ENCODE measurements at regions not wholly inside any gene's neighbourhood (a gene's known extent, or its start where the extent isn't known, plus 50 kb on each side); places are given as distances from the start of the nearest gene placed in this dataset.

GRCh38 chr6:56771929-56772607 lies 129.4 kb upstream of the DST start:
- DNase-seq (ENCODE audit: low spot score): no peak
- H3K36me3 ChIP-seq (ENCODE audit: low read depth): no peaks in the 10 kb centered on the region
- H3K4me3 ChIP-seq (ENCODE audit: severe bottlenecking): no peak overlapping the region
- TF ChIP-seq, protein P1, sequence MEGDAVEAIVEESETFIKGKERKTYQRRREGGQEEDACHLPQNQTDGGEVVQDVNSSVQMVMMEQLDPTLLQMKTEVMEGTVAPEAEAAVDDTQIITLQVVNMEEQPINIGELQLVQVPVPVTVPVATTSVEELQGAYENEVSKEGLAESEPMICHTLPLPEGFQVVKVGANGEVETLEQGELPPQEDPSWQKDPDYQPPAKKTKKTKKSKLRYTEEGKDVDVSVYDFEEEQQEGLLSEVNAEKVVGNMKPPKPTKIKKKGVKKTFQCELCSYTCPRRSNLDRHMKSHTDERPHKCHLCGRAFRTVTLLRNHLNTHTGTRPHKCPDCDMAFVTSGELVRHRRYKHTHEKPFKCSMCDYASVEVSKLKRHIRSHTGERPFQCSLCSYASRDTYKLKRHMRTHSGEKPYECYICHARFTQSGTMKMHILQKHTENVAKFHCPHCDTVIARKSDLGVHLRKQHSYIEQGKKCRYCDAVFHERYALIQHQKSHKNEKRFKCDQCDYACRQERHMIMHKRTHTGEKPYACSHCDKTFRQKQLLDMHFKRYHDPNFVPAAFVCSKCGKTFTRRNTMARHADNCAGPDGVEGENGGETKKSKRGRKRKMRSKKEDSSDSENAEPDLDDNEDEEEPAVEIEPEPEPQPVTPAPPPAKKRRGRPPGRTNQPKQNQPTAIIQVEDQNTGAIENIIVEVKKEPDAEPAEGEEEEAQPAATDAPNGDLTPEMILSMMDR (IDR thresholded peaks at IDR 0.05; ENCODE audit: poor library complexity, severe bottlenecking): no peak
- no peaks in the 10 kb centered on the region for H3K9me3 ChIP-seq (ENCODE audit: severe bottlenecking)
- no peaks in the 10 kb centered on the region for H3K27me3 ChIP-seq (ENCODE audit: insufficient read depth, poor library complexity, severe bottlenecking)
- peaks cover 21% of the 10 kb centered on the region for H3K4me1 ChIP-seq (ENCODE audit: insufficient read depth, poor library complexity, severe bottlenecking)
- H3K27ac ChIP-seq (ENCODE audit: poor library complexity, severe bottlenecking): peak overlapping the region; percentile 54
- ATAC-seq (ENCODE audit: low read depth): no peak

GRCh38 chr6:56771189-56771588 lies 128.5 kb upstream of the DST start:
- peak; percentile 53; the same call in 2 of the 3 replicates for ATAC-seq (ENCODE audit: low read depth)
- no peak for DNase-seq (ENCODE audit: low spot score)

GRCh38 chr6:56770011-56770520 lies 127.4 kb upstream of the DST start:
- Histone ChIP-seq H3K4me3 (ENCODE audit: severe bottlenecking) (no peak overlapping the region), H3K27ac (ENCODE audit: poor library complexity, severe bottlenecking) (no peak overlapping the region), H3K4me1 (ENCODE audit: insufficient read depth, poor library complexity, severe bottlenecking) (peaks cover 28% of the 10 kb centered on the region), H3K36me3 (ENCODE audit: low read depth) (no peaks in the 10 kb centered on the region), H3K9me3 (ENCODE audit: severe bottlenecking) (no peaks in the 10 kb centered on the region), H3K27me3 (ENCODE audit: insufficient read depth, poor library complexity, severe bottlenecking) (no peaks in the 10 kb centered on the region)
- TF ChIP-seq, protein P1 (IDR thresholded peaks at IDR 0.05; ENCODE audit: poor library complexity, severe bottlenecking): no peak
- ATAC-seq (ENCODE audit: low read depth): no peak
- no peak for DNase-seq (ENCODE audit: low spot score)

More at GRCh38 chr6:56771189-56771588, 128.5 kb upstream of the DST start:
- TF ChIP-seq, protein P1 (IDR thresholded peaks at IDR 0.05; ENCODE audit: poor library complexity, severe bottlenecking): no peak
- H3K4me1 ChIP-seq (ENCODE audit: insufficient read depth, poor library complexity, severe bottlenecking): peaks cover 28% of the 10 kb centered on the region
- no peak overlapping the region for H3K4me3 ChIP-seq (ENCODE audit: severe bottlenecking)
- H3K9me3 ChIP-seq (ENCODE audit: severe bottlenecking): no peaks in the 10 kb centered on the region
- H3K27me3 ChIP-seq (ENCODE audit: insufficient read depth, poor library complexity, severe bottlenecking): no peaks in the 10 kb centered on the region
- H3K36me3 ChIP-seq (ENCODE audit: low read depth): no peaks in the 10 kb centered on the region
- peak overlapping the region; percentile 54 for H3K27ac ChIP-seq (ENCODE audit: poor library complexity, severe bottlenecking)

- H3K4me1 ChIP-seq (ENCODE audit: insufficient read depth, poor library complexity, severe bottlenecking): peaks cover 33% of the 10 kb centered on the region
- H3K36me3 ChIP-seq (ENCODE audit: low read depth): no peaks in the 10 kb centered on the region
- H3K27me3 ChIP-seq (ENCODE audit: insufficient read depth, poor library complexity, severe bottlenecking): no peaks in the 10 kb centered on the region
- no peak for DNase-seq (ENCODE audit: low spot score)
- TF ChIP-seq, protein P1 (IDR thresholded peaks at IDR 0.05; ENCODE audit: poor library complexity, severe bottlenecking): peak; percentile 35
- no peak for ATAC-seq (ENCODE audit: low read depth)
- no peak overlapping the region for H3K4me3 ChIP-seq (ENCODE audit: severe bottlenecking)
- H3K27ac ChIP-seq (ENCODE audit: poor library complexity, severe bottlenecking): no peak overlapping the region
- H3K9me3 ChIP-seq (ENCODE audit: severe bottlenecking): no peaks in the 10 kb centered on the region
These were observed 125.3 kb upstream of the DST start for GRCh38 chr6:56767892-56768531.
